ENCODE measurements at regions not wholly inside any gene's neighbourhood (a gene's known extent, or its start where the extent isn't known, plus 50 kb on each side); places are given as distances from the start of the nearest gene placed in this dataset.

GRCh38 chr18:75492852-75493251 lies 65.3 kb upstream of the SMIM21 start:
- TF ChIP-seq CTCF (IDR thresholded peaks at IDR 0.05) (no peak), EZH2 (IDR thresholded peaks at IDR 0.05) (no peak), EZH2phosphoT487 (IDR thresholded peaks at IDR 0.05) (no peak)
